ENCODE measurements at regions not wholly inside any gene's neighbourhood (a gene's known extent, or its start where the extent isn't known, plus 50 kb on each side); places are given as distances from the start of the nearest gene placed in this dataset.

GRCh38 chr11:15768321-15768720 lies 588.0 kb downstream of the SOX6 start:
- no peak for TF ChIP-seq EZH2 (conservative IDR thresholded peaks at IDR 0.05; ENCODE audit: low read depth, low read length)
- no peak for TF ChIP-seq FOXA1 (IDR thresholded peaks at IDR 0.05)
- TF ChIP-seq FOXA1 (CRISPR knock-in tag; IDR thresholded peaks at IDR 0.05): no peak
- TF ChIP-seq CTCF (CRISPR knock-in tag; IDR thresholded peaks at IDR 0.05): no peak
- no peak for TF ChIP-seq KLF6 (CRISPR knock-in tag; IDR thresholded peaks at IDR 0.05)
- no peak for TF ChIP-seq ZKSCAN5 (CRISPR knock-in tag; IDR thresholded peaks at IDR 0.05)
- TF ChIP-seq RXRA (CRISPR knock-in tag; IDR thresholded peaks at IDR 0.05): no peak
- no peak for TF ChIP-seq MXI1 (IDR thresholded peaks at IDR 0.05; ENCODE audit: borderline replicate concordance, low read depth, low read length)
- no peak for TF ChIP-seq REST (IDR thresholded peaks at IDR 0.05; ENCODE audit: borderline replicate concordance in 1 of 2, low read depth in 1 of 2, low read length in 2 of 2)
- no peak for TF ChIP-seq KLF16 (CRISPR knock-in tag; IDR thresholded peaks at IDR 0.05)
- no peak for TF ChIP-seq HOXA7 (CRISPR knock-in tag; IDR thresholded peaks at IDR 0.05)
- no peak for TF ChIP-seq MLLT10 (CRISPR knock-in tag; IDR thresholded peaks at IDR 0.05)
